Stimulated activated CD4-positive, alpha-beta T cell treated with anti-CD3 and anti-CD28 coated beads, Interleukin-4, amount 100 ng/mL, for 24 hours (primary cell): ENCODE measurements at regions not wholly inside any gene's neighbourhood (a gene's known extent, or its start where the extent isn't known, plus 50 kb on each side); places are given as distances from the start of the nearest gene placed in this dataset.

Source experiments
- DNase-seq: peaks from one replicate; pipeline ENCODE4 v3.0.0-alpha.2; 2020

DNA sequence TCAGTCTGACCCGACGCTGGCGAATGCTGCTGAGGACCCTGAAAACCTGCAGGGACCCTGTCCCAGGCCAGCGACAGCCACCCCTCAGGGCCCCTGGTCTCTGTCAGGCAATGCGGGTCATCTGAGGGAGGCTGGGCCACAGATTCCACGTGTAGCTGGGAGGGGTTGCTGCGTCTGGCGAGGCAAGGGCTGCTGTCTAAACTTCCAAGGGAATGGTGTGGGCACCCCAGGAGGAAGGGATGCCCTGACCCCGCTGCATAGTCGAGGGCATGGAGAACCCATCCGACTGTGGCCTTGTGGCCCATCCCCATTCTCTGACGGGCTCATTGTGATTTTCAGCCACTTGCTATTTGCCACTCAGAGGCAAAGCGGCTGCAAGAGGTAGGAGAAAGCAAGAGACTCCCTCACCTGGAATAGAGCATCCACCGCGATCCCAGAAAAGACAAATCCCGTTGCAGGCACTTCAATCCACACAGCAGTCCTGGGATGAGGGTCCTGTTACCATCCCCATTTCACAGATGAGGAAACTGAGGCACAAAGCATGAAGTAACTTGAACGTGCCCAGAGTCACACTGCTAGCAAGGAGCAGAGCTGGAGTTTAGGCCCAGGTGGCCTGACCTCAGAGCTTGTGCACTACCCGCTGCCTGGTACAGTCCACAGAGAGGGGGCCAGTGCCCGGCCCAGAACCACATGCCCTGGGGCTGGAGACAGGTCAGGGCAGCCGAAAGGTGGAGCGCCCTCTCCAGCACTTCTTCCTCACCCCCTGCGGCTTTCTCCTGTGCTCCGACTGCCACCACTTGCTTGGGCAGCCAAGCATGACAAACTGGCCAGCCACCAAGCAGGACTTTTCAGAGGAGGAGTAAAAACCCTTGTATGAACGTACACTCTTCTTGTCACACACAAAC, 163.8 kb upstream of the KLF14 start:
- no peak for DNase-seq

DNA sequence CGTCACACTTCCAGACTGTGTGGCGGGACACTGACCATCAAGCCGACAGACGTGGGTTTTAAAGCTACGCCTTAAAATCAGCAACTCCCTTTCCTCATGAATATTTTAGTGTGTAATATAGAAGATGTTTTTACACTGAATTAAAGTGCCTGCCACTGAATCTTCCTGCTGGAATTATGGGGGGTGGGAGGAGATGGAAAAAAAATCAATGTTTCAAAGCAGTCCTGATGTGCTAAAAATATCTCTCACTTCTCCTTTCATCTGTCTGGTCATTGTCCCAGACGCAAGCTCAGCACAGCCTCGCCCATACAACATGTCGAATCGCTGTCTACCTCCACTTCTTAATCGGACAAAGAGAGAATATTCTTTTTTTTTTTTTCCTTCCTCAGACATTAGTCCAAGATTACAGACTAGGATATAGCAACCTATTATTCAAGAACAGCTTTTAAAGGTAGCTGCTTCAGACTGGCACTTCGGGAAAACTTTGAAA, 165.1 kb upstream of the KLF14 start:
- no peak for DNase-seq

DNA sequence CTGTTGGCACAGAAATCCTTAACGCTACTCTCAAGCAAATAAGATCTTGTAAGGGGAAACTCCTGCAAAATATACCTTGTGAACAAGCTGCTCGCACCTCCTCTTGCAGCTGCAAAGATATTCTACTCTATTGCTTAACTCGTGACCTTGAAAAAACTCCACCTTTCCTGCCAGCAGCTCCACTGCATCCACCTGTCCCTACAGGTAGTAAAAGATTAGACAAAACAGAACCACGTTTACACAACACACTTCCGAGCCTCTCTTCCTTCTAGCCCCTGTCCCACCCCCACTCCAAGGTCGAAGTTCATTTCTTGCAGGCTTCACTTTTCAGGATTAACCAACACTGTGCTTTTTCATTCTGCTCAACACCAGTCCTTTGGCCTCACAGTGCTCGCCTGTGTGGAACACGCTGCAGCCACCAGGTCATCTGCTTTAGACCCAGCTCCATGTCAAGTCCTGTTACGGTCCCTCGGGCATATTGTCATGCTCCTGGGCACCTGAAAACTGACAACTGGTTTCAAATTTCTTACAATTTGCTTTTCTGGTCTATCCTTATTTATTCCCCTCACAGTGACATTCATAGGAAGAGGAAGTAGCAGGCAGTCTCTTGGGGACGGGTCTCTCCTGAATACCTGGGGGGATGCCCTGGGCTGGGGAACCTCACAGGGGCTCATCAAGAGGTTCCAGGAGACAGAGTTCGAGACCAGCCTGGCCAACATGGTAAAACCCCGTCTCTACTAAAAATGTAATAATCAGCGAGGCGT, 165.8 kb upstream of the KLF14 start:
- no peak for DNase-seq

DNA sequence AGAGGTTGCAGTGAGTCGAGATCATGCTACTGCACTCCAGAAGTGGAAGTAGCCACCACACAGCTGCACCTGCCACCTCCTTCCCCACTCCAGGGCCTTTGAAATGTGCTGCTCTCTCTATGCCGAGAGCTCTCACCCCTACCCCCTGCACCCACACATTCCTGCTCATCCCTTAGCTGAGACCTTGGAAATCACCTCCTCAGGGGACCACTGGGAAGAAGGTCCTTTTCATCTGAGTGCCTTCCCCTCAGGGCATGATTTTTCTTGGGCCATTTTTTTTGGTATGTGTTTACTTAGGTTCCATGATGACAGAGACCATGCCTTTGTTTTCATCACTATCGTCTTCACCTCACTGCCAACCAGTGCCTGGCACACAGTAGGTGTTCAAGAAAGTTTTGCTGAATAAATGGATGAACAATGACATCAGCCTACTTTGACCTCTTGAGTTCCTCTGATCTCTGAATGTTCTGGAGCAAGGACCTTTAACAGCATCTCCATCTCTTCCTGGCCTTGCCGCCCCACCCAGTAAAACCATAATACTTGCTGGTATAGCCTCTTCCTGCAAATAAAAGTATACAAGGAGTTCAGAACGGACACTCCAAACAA, 166.6 kb upstream of the KLF14 start:
- no peak for DNase-seq

DNA sequence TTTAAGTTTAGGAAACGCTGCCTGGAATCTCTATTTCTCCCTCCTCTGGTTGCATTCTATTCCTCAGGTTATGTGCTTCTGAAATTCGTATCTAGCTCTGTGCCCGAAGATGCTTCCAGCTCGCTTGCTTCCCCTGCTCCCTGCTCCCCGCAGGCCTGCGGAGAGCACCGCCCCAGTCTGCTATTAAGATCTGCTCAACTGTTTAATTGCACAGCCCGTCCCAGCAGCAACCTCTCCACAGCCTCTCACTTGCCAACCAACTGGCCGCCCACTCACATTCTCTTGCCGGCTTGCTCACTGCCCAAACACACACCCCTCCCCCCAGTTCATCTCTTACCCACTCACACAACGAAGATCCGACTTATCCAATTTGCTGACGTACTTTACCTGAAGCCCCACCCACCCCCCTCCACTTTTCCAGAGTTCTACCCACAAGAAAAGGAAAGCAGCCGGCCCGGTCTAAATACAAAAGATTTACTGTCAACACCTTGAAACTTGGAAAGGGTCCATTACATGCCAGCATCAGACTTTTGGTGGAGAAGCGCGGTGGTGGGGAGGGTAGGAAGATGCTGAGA, 167.3 kb upstream of the KLF14 start:
- DNase-seq: no peak

DNA sequence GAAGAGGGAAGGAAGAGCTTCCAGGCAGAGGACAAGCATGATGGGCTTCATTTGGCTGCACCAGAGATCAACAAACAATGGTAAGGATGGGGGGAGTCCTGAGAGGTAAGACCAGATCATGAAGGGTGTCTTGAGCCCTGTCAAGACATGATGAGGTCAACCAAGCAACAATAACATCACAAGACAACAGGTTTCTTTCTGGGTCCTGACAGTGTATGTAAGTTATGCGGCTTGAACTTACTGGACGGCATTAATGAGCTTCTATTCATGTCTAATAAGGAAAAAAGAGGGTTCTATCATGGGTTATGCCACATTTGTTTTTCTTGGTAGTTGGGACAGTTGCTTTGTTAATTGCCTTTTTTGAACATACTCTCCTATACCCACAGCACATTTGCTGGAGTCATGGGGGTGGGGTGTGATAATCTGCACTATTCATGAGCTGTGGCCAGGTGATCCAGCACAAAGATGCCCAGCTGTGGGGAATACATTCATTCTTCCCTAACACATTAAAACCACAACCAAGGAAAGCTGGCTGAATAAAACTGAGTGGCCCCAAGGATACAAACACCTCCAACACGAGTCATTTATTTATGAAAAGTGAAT, 168.8 kb upstream of the KLF14 start:
- DNase-seq: no peak

DNA sequence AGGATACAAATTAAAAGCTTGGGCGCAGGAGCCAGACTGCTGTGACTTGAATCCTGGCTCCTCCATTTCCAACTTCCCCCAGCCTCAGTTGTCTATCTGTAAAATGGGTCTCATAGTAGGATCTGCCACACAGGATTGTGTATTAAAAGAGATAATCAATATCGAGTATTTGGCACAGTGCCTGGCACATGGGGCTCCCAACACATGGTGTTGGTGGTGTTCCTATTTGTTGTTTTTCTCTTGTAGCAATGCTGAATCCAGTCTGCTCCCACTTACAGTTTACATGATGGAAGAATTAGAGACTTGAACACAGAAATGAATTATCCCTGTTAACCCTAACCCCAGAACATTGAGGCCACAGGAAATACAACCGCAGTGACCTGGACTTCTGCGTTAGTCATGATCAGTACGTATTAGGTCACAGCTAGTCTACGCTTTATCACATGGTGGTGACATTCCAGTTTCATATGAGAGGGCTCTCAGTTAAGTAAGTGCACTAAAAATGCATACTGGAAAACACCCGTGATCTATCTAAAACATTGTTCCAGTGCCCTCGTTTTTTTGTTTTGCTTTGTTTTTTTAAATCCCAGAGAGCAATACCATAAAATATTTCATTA, 169.5 kb upstream of the KLF14 start:
- peak; percentile 8 for DNase-seq

DNA sequence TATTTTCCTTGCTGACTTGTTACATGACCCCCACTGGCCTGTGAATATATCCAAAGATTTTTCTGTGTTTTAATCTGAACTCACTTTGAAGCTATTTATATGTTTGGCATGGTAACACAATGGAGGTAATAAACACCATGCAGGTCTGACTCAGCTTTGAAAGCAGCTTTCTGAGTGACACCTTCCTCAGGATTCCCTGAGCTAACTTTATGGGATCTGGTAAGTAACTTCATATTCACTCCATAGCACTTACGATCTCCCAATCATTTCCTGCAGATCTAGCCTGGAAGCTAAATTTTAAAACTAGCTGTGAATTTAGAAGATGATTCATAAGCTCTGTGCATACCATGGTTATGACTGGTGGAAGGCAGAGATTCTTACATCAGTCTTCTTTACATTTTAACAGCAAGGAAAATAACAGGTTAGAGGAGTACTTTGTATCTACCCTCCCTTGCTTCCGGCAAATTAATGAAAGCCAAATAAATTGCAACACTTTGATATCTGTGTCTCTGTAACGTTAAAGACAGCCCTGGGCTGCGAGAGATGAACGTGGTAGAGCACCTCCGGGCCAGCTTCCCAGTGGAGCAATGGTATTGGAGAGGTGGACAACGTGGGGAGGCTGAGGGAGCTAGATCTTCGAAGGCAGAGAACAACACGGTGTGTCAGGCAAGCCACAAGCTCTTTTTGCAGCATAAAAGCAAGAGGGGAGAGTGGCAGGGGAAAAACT, 170.2 kb upstream of the KLF14 start:
- DNase-seq: no peak

DNA sequence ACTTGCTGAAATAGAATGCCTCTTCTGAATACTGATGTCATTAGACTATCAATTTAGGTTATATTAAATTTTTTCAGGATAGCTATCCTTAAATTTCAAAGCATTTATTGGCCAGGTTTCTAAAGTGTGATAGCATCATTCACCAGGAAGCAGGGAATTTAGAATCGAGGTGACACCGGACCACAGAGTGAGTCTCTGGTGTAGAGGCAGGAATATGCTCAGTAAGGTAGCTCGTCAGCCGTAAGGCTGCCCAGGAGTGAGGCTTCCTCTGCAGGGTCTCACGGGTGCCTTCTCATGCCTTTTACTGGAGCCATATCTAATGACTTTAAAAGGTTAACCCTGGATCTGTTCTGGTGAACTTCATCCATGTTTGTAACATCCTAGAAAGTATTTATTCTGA, 170.8 kb upstream of the KLF14 start:
- no peak for DNase-seq

DNA sequence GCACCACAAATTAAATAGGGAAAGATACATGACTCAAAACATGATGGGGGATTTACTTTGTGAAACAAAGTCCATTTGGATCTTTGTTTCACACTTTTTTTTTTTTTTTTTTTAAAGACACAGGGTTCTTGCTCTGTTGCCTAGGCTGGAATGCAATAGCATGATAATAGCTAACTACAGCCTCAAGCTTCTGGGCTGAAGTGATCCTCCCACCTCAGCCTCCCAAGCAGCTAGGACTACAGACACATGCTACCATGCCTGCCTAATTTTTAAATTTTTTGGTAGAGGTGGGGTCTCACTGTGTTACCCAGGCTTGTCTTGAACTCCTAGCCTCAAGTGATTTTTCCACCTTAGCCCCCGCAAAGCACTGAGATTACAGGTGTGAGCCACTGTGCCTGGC, 172.6 kb upstream of the KLF14 start:
- no peak for DNase-seq

DNA sequence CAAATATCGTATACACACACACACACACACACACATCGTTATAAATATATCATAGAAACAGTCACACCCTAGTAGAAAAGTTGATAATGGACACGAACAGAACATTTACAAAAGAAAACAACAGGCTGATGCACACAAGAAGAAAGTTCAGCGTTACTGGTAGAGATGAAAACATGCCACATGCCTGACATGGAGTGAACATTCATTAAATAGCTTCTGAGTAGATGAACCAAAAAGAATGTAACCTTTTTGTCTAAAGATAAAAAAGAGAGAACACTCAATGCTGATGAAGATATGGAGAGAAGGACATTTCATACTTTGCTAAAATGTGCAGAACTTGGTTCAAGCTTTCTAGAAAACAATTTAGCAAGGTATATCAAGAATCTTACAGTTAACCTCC, 173.4 kb upstream of the KLF14 start:
- DNase-seq: no peak

DNA sequence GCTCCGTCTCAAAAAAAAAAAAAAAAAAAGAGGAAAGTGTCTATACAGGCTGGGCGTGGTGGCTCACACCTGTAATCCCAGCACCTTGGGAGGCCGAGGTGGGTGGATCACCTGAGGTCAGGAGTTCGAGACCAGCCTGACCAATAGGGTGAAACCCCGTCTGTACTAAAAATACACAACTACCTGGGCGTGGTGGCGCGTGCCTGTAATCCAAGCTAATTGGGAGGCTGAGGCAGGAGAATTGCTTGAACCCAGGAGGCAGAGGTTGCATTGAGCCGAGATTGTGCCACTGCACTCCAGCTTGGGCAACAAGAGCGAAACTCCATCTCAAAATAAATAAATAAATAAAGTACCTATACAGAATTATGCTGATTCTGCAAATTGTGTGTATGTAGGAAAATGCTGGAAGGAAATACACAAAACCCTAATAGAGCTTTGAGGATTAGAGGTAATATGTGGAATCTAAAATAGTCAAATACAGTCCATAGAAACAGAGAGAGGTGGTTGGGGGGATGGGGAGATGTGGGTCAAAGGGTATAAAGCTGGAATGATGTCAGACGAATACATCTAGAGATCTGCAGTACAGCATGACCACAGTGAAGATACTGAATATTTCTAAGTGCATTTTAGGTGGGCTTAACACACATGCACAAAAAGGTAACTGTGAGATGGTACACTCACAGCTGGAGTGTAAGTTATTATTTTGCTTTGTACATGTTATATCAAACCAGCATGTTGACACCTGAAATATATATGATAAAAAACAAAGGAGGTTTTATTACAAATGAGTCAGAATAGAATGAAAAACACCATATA, 174.5 kb upstream of the KLF14 start:
- no peak for DNase-seq

DNA sequence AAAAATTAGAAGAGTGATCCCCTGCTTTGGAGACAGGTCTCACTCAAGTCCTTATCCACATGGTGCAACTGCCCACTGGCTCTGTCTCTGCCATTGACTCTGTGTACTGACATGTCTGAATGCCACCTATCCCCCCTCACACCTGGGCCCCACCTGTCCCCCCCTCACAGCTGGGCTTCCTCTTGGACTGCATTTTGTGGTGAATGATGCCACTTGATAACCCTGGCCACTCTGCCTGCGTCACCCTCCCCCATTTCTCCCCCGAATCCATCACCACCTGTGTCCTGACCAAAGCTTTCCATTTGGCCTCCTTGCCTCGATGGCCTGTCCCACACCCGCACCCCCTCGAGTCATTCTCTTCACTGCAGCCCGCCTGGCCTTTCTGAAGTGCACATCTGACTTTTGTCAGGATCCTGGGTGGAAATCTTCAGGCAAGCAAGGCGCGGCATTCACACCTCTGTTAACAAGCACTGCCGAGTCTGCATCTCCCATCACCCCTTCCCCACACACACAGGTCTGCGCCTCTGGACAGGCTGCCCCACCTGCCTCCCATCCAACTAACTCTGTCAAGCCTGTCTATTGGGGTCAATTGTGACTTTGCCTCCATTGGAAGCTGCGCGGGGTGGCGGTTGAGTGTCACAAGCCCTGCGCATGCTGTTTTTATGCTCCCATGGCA, 175.3 kb upstream of the KLF14 start:
- DNase-seq: no peak

DNA sequence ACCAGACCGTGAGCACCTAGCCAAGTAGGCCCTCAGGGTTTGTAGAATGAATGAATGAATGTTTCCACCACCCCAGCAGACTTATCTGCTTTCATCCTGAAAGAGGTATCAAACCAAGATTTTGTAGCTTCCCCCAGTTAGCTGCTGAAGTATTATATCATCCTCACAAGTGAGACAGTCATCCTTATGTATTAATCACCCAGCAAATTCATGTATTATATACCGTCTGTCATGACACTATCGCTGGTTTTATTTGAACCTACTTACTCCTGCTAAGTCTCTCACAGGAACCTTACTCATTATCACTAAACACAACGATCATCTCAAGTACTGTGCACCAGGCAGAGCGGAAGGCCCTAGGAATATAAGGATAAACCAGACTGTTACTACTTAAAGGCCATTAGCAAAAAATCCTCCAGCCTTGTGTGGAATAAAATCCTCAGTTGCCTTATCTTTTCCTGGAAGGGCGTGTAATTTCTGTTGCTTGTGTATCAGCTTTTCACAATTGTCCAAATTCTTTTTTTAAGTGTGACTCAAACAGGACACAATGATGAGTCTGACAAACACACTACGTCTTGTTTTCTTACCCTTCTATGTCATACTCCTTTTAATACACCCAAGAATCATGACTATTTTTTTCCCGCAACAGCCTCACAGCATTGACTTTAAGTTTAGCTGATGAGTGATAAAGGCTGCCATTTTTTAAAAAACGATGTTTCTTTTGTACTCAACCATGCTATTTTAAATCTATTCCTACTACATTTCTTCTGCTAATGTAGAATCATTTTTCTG, 176.1 kb upstream of the KLF14 start:
- DNase-seq: peak; percentile 26

DNA sequence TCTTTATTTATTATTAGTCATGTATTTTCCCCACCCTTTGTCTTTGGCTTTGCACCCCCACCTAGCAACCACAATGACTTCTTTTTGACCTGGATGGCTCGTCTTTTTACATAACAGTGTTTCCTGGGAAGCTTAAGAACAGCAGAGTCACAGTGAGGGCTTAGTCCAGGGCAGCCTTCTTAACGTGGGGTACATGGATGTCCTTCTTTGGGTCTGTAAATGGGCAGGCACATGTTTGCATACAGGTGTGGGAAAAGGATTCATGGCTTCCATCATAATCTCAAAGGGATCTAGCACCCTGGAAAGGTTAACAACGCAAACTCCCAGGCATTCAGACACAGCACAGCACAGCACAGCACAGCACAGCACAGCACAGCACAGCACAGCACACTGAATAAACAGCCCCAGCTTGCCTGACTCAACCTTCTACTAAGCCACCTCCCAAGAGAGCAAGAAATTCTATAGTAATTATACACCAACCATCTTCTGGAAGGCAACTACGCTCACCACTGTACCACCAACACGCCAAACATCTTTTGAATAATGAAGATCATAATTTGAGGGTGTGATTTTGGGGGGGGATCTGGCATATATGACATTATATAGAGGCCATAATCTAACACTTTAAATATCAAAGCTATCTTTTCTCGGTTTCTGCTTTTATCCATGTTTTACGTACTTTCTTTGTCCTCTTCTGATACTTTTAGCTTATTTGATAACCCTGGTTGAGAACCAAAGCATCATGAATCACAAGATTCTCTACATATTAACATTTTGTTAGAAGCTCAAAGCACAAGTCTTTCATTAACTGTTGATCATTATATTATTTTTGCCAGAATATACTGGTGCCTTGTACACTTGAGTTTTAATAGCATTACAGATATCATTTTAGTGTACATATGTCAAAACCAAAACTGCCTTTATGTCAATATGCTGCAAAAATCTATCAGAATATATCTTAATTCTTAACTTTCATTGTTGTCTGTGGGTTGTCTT, 177.2 kb upstream of the KLF14 start:
- peak; percentile 35 for DNase-seq

DNA sequence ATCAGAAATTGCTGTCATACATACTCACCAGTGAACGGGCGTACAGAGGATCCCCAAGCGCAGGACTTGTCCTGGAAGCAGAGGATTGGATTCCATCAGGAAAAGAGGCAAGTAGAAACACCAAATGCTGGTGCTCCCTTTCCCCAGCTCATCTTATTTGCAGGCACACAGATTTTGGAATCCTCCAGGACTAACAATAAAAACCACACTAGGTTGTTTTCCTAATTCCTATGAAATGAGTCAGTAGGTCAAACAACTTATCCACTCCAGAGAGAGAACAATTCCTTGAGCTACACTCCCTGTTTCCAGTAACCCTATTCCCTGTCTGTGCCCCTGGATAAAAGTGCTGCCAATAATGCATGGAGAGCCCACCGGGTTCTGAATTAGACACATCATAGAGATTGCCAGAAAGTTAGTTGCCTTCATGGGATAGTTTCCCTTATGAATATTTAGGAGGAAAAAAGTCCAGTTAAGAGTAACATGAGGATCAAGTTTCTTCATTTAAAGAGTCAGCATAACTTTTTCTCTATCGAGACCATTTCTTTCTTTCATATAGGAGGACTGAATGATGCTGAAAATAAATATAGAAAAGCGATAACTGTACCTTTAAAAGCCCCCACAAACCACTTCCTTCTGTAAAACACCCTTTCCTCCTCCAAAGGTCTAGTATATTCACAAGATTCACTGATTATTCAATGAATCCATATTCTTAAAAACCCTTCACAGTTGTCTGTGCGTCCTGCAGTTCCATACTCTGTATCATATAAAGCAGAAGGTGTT, 178.3 kb upstream of the KLF14 start:
- peak; percentile 8 for DNase-seq
